ENCODE measurements at regions not wholly inside any gene's neighbourhood (a gene's known extent, or its start where the extent isn't known, plus 50 kb on each side); places are given as distances from the start of the nearest gene placed in this dataset.
A peak's percentile ranks its signal among the peaks of the same experiment; 100 is the strongest.

- H3K4me3 ChIP-seq (replicated peaks in 1 of 2; ENCODE audit: low read depth in 2 of 2, low read length in 2 of 2) = no peak overlapping the region
- DNase-seq (ENCODE audit: low read depth in 2 of 2) = peak; percentile 12 to 41
- TF ChIP-seq CTCF (IDR thresholded peaks at IDR 0.05; ENCODE audit: low read depth, low read length) = no peak
Observed at GRCh38 chr1:168960595-168960994, 145.9 kb upstream of the ATP1B1 start.

GRCh38 chr1:168963601-168964000, 142.9 kb upstream of the ATP1B1 start:
- no peak for DNase-seq (ENCODE audit: low read depth in 2 of 2)

DNA sequence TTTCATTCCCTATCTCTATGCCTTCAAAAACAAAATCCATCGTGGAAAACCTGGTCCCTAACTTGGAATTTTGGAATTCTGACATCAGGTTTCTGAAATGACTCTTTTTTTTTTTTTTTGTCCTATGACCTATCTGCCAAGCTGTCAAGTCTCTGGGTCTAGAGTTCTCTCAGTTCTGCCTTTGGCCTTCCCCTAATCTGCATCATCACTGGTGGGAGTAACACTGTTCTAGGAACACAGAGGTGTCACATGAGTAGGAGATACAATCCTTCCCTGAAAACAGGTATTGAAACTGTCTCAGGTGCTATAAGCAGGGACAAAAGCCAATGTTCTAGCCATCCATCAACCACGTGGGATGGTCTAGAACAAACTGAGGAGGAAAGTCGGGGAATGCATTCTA, 142.0 kb upstream of the ATP1B1 start:
- TF ChIP-seq CTCF (IDR thresholded peaks at IDR 0.05; ENCODE audit: low read depth, low read length) = no peak
- no peak overlapping the region for H3K4me3 ChIP-seq (replicated peaks in 1 of 2; ENCODE audit: low read depth in 2 of 2, low read length in 2 of 2)
- no peak for DNase-seq (ENCODE audit: low read depth in 2 of 2)

More at GRCh38 chr1:168963601-168964000, 142.9 kb upstream of the ATP1B1 start:
- no peak overlapping the region for H3K4me3 ChIP-seq (replicated peaks in 1 of 2; ENCODE audit: low read depth in 2 of 2, low read length in 2 of 2)
- TF ChIP-seq CTCF (IDR thresholded peaks at IDR 0.05; ENCODE audit: low read depth, low read length) = no peak

DNA sequence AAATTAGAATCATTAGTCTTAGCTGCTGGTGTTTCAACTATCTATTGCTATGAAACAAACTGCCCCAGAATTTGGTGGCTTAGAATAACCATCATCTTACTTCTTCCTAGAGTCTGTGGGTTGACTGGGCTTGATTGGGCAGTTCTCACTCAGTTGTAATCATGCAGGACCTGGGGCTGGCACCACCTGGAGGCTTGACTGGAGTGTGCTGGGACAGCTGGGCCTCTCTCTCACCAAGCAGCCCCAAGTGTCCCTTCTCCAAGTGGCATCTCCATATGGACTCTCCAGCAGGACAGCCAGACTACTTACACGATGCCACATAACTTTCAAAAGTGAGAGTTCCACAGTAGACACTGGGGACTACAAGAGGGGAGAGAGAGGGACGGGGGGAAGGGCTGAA, 140.3 kb upstream of the ATP1B1 start:
- no peak overlapping the region for H3K4me3 ChIP-seq (replicated peaks in 1 of 2; ENCODE audit: low read depth in 2 of 2, low read length in 2 of 2)
- no peak for TF ChIP-seq CTCF (IDR thresholded peaks at IDR 0.05; ENCODE audit: low read depth, low read length)
- no peak for DNase-seq (ENCODE audit: low read depth in 2 of 2)

- DNase-seq (ENCODE audit: low read depth in 2 of 2) = no peak
- no peak overlapping the region for H3K4me3 ChIP-seq (replicated peaks in 1 of 2; ENCODE audit: low read depth in 2 of 2, low read length in 2 of 2)
- TF ChIP-seq CTCF (IDR thresholded peaks at IDR 0.05; ENCODE audit: low read depth, low read length) = no peak
Observed at GRCh38 chr1:168966636-168967035, 139.9 kb upstream of the ATP1B1 start.

GRCh38 chr1:168970926-168971659, 135.4 kb upstream of the ATP1B1 start:
- DNase-seq (ENCODE audit: low read depth in 2 of 2) = peak in 1 of 2 donors; percentile 17
- no peak for TF ChIP-seq CTCF (IDR thresholded peaks at IDR 0.05; ENCODE audit: low read depth, low read length)

DNA sequence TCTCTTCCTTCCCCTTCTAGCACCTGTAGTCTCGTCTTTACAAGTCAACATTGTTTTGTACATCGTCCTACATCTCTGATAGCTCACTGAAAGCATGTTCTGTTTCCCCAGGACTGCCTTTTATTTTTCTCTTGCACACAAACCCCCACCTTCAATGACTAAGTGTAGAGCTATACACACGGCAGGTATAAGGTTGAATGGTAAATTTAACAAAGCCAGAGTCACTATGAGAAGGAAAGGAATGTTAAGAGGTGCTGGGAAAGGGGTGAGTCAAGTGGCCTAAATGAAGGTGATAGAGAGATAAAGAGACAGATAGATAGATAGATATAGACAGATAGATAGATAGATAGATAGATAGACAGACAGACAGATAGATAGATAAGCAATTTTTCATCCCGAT, 134.3 kb upstream of the ATP1B1 start:
- no peak for TF ChIP-seq CTCF (IDR thresholded peaks at IDR 0.05; ENCODE audit: low read depth, low read length)
- no peak overlapping the region for H3K4me3 ChIP-seq (replicated peaks in 1 of 2; ENCODE audit: low read depth in 2 of 2, low read length in 2 of 2)
- DNase-seq (ENCODE audit: low read depth in 2 of 2) = no peak

More at GRCh38 chr1:168970926-168971659, 135.4 kb upstream of the ATP1B1 start:
- no peak overlapping the region for H3K4me3 ChIP-seq (replicated peaks in 1 of 2; ENCODE audit: low read depth in 2 of 2, low read length in 2 of 2)

Measured in cardiac fibroblast (primary cell).